ENCODE measurements at regions not wholly inside any gene's neighbourhood (a gene's known extent, or its start where the extent isn't known, plus 50 kb on each side); places are given as distances from the start of the nearest gene placed in this dataset.

DNA sequence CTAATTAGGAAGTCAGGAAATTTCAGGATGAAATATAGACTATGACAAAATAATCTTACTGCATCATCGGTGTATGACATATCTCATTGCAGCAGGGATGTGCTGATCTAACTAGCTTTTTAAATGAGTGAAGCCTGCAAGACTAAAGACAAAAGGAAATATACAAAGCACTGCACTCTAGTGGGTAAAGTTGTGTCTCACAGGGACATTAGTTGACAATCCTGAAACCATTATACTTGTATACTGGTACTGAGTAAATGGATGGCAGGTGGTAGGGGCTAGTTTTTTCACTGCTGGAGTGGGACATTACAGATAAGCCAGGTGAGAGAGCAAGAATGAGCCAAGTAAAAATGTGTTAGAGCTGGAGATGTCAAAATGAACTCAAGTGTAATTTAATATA lies 317.5 kb upstream of the RAB6C start:
- no peak for DNase-seq (ENCODE audit: low read depth in 2 of 2)
- TF ChIP-seq, protein P1, sequence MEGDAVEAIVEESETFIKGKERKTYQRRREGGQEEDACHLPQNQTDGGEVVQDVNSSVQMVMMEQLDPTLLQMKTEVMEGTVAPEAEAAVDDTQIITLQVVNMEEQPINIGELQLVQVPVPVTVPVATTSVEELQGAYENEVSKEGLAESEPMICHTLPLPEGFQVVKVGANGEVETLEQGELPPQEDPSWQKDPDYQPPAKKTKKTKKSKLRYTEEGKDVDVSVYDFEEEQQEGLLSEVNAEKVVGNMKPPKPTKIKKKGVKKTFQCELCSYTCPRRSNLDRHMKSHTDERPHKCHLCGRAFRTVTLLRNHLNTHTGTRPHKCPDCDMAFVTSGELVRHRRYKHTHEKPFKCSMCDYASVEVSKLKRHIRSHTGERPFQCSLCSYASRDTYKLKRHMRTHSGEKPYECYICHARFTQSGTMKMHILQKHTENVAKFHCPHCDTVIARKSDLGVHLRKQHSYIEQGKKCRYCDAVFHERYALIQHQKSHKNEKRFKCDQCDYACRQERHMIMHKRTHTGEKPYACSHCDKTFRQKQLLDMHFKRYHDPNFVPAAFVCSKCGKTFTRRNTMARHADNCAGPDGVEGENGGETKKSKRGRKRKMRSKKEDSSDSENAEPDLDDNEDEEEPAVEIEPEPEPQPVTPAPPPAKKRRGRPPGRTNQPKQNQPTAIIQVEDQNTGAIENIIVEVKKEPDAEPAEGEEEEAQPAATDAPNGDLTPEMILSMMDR (IDR thresholded peaks at IDR 0.05; ENCODE audit: low read depth, low read length): no peak
- H3K4me3 ChIP-seq (replicated peaks in 1 of 2; ENCODE audit: low read depth in 2 of 2, low read length in 2 of 2): no peak overlapping the region

DNA sequence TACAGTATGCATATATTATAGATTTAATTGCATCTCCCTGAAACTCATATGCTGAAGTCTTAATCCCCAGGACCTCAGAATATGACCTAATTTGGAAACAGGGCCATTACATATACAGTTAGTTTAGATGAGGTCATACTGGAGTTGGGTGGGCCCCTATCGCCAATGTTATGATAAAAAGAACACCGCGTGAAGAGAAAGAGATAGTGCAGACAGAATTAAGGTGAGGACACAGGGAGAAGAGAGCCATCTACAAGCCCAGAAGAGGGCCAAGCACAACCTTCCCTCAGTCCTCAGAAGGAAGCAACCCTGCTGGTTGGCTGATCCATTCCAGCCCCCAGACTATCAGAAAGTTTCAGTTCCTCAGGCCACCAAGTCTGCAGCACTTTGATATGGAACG lies 311.9 kb upstream of the RAB6C start:
- no peak for DNase-seq (ENCODE audit: low read depth in 2 of 2)
- no peak overlapping the region for H3K4me3 ChIP-seq (replicated peaks in 1 of 2; ENCODE audit: low read depth in 2 of 2, low read length in 2 of 2)
- TF ChIP-seq, protein P1 (IDR thresholded peaks at IDR 0.05; ENCODE audit: low read depth, low read length): no peak

GRCh38 chr2:129672521-129672920 lies 306.9 kb upstream of the RAB6C start:
- no peak overlapping the region for H3K4me3 ChIP-seq (replicated peaks in 1 of 2; ENCODE audit: low read depth in 2 of 2, low read length in 2 of 2)
- TF ChIP-seq, protein P1 (IDR thresholded peaks at IDR 0.05; ENCODE audit: low read depth, low read length): no peak
- DNase-seq (ENCODE audit: low read depth in 2 of 2): no peak

GRCh38 chr2:129673234-129673633 lies 306.2 kb upstream of the RAB6C start:
- TF ChIP-seq, protein P1 (IDR thresholded peaks at IDR 0.05; ENCODE audit: low read depth, low read length): no peak
- no peak for DNase-seq (ENCODE audit: low read depth in 2 of 2)
- H3K4me3 ChIP-seq (replicated peaks in 1 of 2; ENCODE audit: low read depth in 2 of 2, low read length in 2 of 2): no peak overlapping the region

DNA sequence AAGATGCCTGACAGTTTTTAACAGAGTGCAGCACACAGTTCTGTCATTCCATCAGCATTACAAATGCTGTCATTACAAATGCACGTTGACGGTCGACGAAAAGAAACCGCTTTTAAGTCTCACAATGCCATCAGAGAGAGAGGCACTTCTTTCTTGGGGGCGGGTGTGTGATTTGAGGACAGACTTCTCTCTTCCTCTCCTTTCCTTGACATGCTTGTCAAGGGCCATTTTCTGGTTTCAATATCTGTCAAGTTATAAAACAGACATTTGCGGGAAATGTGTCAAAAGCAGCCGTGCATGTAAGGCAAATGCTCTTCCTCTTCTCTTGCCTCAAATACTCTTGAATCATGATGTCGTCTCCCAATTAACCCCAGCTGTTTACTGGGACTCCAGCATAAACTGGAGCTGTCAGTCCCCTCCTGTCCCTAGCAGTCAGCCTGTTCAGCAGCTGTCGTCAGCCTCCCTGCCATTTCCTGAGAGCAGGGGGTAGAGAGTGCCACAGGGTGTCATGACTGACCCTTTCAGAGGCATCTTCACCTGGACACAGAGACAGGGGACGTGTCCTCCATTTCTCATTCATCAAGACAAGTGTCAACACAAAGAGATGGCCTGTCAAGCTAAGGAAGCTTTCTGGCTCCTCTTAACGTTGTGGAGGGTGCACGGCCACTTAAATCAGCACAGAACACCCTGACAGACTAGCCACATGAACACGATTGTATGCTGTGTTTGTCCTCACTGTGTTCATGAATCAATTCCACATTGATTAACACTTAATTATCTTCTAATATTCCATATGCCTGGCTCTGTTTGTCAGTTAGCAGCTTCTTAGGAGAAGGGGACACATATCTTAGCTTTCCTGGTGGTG lies 305.4 kb upstream of the RAB6C start:
- TF ChIP-seq, protein P1 (IDR thresholded peaks at IDR 0.05; ENCODE audit: low read depth, low read length): no peak
- no peak overlapping the region for H3K4me3 ChIP-seq (replicated peaks in 1 of 2; ENCODE audit: low read depth in 2 of 2, low read length in 2 of 2)
- DNase-seq (ENCODE audit: low read depth in 2 of 2): no peak

GRCh38 chr2:129678751-129679150 lies 300.7 kb upstream of the RAB6C start:
- no peak for DNase-seq (ENCODE audit: low read depth in 2 of 2)
- TF ChIP-seq, protein P1 (IDR thresholded peaks at IDR 0.05; ENCODE audit: low read depth, low read length): no peak
- H3K4me3 ChIP-seq (replicated peaks in 1 of 2; ENCODE audit: low read depth in 2 of 2, low read length in 2 of 2): no peak overlapping the region
